K562 (cell line): ENCODE measurements at regions not wholly inside any gene's neighbourhood (a gene's known extent, or its start where the extent isn't known, plus 50 kb on each side); places are given as distances from the start of the nearest gene placed in this dataset.

ENCODE experiments used
- ATAC-seq: fragments of 200-7000 bp; cut with Tn5 transposase; 3 replicates; pipeline ENCODE4 v1.9.1; 2020; ENCODE audit warnings: moderate library complexity
- BruUV-seq: library from RNA; stranded (reverse); fragments of 400-500 nt; replicated peaks from 2 replicates; lab custom pipeline; 2021; lab: Mats Ljungman, UMichigan
- CTCF ChIA-PET: fragments of 300-600 bp; formaldehyde crosslinking; extraction: SDS; loops from one replicate; lab custom pipeline; 2021; ENCODE audit warnings: low intra/inter-chr PET ratio; lab: Yijun Ruan, JAX
- POLR2A ChIA-PET: fragments of 300-600, 350-650 bp; sonication (Branson Sonifier 250); formaldehyde crosslinking; extraction: SDS; loops from one replicate; lab custom pipeline; 2021; ENCODE audit warnings: antibody characterized with exemption, inconsistent platforms; lab: Yijun Ruan, JAX
- DNase-seq, 4 experiments: peaks; one replicate each; pipeline versions ENCODE4 v3.0.0 to v3.0.0-alpha.2; 2011 to 2018; ENCODE audit warnings: low spot score in 3 of 4, mixed read lengths in 3 of 4; ENCODE audit errors: extremely low read depth in 1 of 4
- FAIRE-seq: peaks from 2 replicates; lab custom pipeline; 2011; peaks lifted over from hg19 to GRCh38; lab: Jason Lieb, UNC
- H2AFZ ChIP-seq: 2 replicates; pipeline ENCODE4 v1.6.0; 2011; ENCODE audit warnings: low read depth, low read length, control low read depth, inconsistent platforms
- H3K27ac ChIP-seq: fragments of 200-600 bp; 3 replicates; pipeline ENCODE4 v1.8.0; 2011; ENCODE audit warnings: low read depth, mild to moderate bottlenecking, control low read depth, inconsistent platforms, low read length, moderate library complexity, mixed read lengths; ENCODE audit errors: extremely low read depth
- H3K27me3 ChIP-seq, 2 experiments: fragments of 300-600 bp in 1 of 2; 2 replicates in 1 of 2; 3 replicates in 1 of 2; pipeline versions ENCODE4 v1.6.0 to v1.8.0; 2011; ENCODE audit warnings: inconsistent platforms in 2 of 2, low read length in 2 of 2, mild to moderate bottlenecking in 1 of 2, mixed read lengths in 1 of 2, moderate library complexity in 1 of 2; ENCODE audit not compliant: control insufficient read depth in 2 of 2, insufficient read depth in 2 of 2
- H3K36me3 ChIP-seq: fragments of 300-600 bp; 3 replicates; pipeline ENCODE4 v1.8.0; 2011; ENCODE audit warnings: mild to moderate bottlenecking, low read length, inconsistent platforms; ENCODE audit not compliant: control insufficient read depth, insufficient read depth
- H3K4me1 ChIP-seq, 2 experiments: fragments of 200-600 bp in 1 of 2; replicated peaks in 1 of 2; 2 replicates in 1 of 2; 3 replicates in 1 of 2; pipeline versions ENCODE4 v1.5.1 to v1.8.0; 2011; ENCODE audit warnings: inconsistent platforms in 2 of 2, low read length in 2 of 2, mild to moderate bottlenecking in 1 of 2, mixed read lengths in 1 of 2, moderate library complexity in 1 of 2; ENCODE audit not compliant: control insufficient read depth in 2 of 2, insufficient read depth in 2 of 2
- H3K4me2 ChIP-seq: 2 replicates; pipeline ENCODE4 v1.6.1; 2011; ENCODE audit warnings: low read length, control low read depth, inconsistent platforms, mixed read lengths; ENCODE audit not compliant: insufficient read depth
- H3K4me3 ChIP-seq: fragments of 200-600 bp; sonication (generic), shearing (Covaris generic); 2 replicates; pipeline ENCODE4 v1.5.1; 2016; ENCODE audit warnings: control low read depth, inconsistent platforms
- H3K79me2 ChIP-seq: fragments of 200-600 bp; 3 replicates; pipeline ENCODE4 v1.8.0; 2011; ENCODE audit warnings: low read length, inconsistent platforms; ENCODE audit not compliant: control insufficient read depth, insufficient read depth
- H3K9ac ChIP-seq, 2 experiments: 2 replicates each; pipeline versions ENCODE4 v1.6.0 to v1.6.1; 2011; ENCODE audit warnings: low read depth in 2 of 2, low read length in 2 of 2, control low read depth in 1 of 2, inconsistent platforms in 1 of 2, mild to moderate bottlenecking in 1 of 2, mixed read lengths in 1 of 2; ENCODE audit not compliant: insufficient read depth in 1 of 2
- H3K9me1 ChIP-seq: one replicate; pipeline ENCODE4 v1.6.0; 2011; ENCODE audit warnings: inconsistent platforms, mild to moderate bottlenecking, low read length, moderate library complexity; ENCODE audit not compliant: control insufficient read depth, insufficient read depth
- H3K9me3 ChIP-seq: replicated peaks from 2 replicates; pipeline ENCODE4 v1.5.1; 2011; ENCODE audit warnings: low read depth, low read length, inconsistent platforms; ENCODE audit not compliant: control insufficient read depth, insufficient read depth
- H4K20me1 ChIP-seq: replicated peaks from 2 replicates; pipeline ENCODE4 v1.6.1; 2011; ENCODE audit warnings: low read length, inconsistent platforms, mixed read lengths; ENCODE audit not compliant: control insufficient read depth, insufficient read depth
- BCOR ChIP-seq: fragments of 450-650 bp; IDR thresholded peaks from 2 replicates; pipeline ENCODE4 v1.6.1; 2016
- ERF ChIP-seq: fragments of 450-650 bp; formaldehyde crosslinking; IDR thresholded peaks from 2 replicates; pipeline ENCODE4 v1.4.0; 2020; ENCODE audit warnings: mild to moderate bottlenecking, mixed read lengths
- HEY1 ChIP-seq: fragments of 250-450 bp; sonication (Bioruptor Pico); IDR thresholded peaks from 2 replicates; pipeline ENCODE4 v1.5.0; 2020; ENCODE audit warnings: mild to moderate bottlenecking, moderate library complexity, borderline replicate concordance
- XRCC4 ChIP-seq: IDR thresholded peaks from one replicate; pipeline ENCODE4 v1.6.1; 2011; ENCODE audit not compliant: insufficient read depth, insufficient read length; ENCODE audit errors: extremely low read depth
- ZNF274 ChIP-seq: IDR thresholded peaks from 2 replicates; pipeline ENCODE4 v1.6.1; 2011; ENCODE audit warnings: low read depth, mild to moderate bottlenecking, low read length, moderate library complexity, borderline replicate concordance
- ZNF696 ChIP-seq: fragments of 250-450 bp; sonication (Bioruptor Pico); conservative IDR thresholded peaks from 2 replicates; pipeline ENCODE4 v1.4.0; 2020; ENCODE audit warnings: mild to moderate bottlenecking, moderate library complexity
- WGBS: fragments of 100-300 bp; shearing (Covaris generic); methylation state at CpG from one replicate; pipeline ENCODE4 v1.1.6; 2016; ENCODE audit warnings: low coverage, mixed read lengths; ENCODE audit not compliant: insufficient coverage; ENCODE audit errors: missing lambda C conversion rate; 5-methylcytosine and 5-hydroxymethylcytosine counted together
- in situ Hi-C: fragments of 300-500 bp; cut with MboI; formaldehyde crosslinking; loops from 4 replicates; pipeline ENCODE4 v1.15.0; 2018; ENCODE audit warnings: inconsistent platforms, mixed read lengths
- intact Hi-C: fragments of 100-400 bp; cut with micrococcal nuclease; formaldehyde crosslinking; loops from 2 replicates; pipeline ENCODE4 v1.14.2; 2022

- H3K27ac ChIP-seq, result no peak overlapping the region
- ChIA-PET POLR2A (interaction anchor here (0.8 kb wide), 1 partner anchor 36 kb away, joined by 3 read pairs; no protein-coding TSS in a partner anchor), CTCF (no interaction called here)
- H3K27me3 ChIP-seq, result no peaks in the 10 kb centered on the region
- no peak for DNase-seq
- no peak for ATAC-seq
- no peak overlapping the region for H3K4me3 ChIP-seq
- H3K9me3 ChIP-seq, result no peaks in the 10 kb centered on the region
- intact Hi-C loops, result no loop called here
- BruUV-seq, result no TSS peak
- H3K4me1 ChIP-seq, result no peaks in the 10 kb centered on the region
- H2AFZ ChIP-seq, result no peak overlapping the region
- TF ChIP-seq ZNF696 (CRISPR knock-in tag) (no peak), HEY1 (no peak), XRCC4 (no peak), BCOR (no peak)
- FAIRE-seq, result no peak
- H3K4me2 ChIP-seq, result no peak overlapping the region
- no peak overlapping the region for H3K9ac ChIP-seq
- H3K79me2 ChIP-seq, result no peaks in the 10 kb centered on the region
- no peaks in the 10 kb centered on the region for H3K9me1 ChIP-seq
- in situ Hi-C loops, result no loop called here
- H3K36me3 ChIP-seq, result no peaks in the 10 kb centered on the region
- H4K20me1 ChIP-seq, result no peaks in the 10 kb centered on the region
Measured at GRCh38 chr4:163071308-163071707, 95.4 kb downstream of the NAF1 start.

GRCh38 chr4:163070023-163070422 lies 96.7 kb downstream of the NAF1 start:
- Histone ChIP-seq H3K27me3 (no peaks in the 10 kb centered on the region), H3K27ac (no peak overlapping the region), H3K9ac (no peak overlapping the region), H3K79me2 (no peaks in the 10 kb centered on the region), H4K20me1 (no peaks in the 10 kb centered on the region), H3K4me1 (no peaks in the 10 kb centered on the region), H3K36me3 (no peaks in the 10 kb centered on the region), H2AFZ (no peak overlapping the region), H3K9me3 (no peaks in the 10 kb centered on the region)
- no peak for DNase-seq
- no TSS peak for BruUV-seq
- WGBS, result 0% methylated on average over 2 of the region's 2 CpGs
- ChIA-PET CTCF (no interaction called here), POLR2A (no interaction called here)
- ATAC-seq, result no peak
- intact Hi-C loops, result no loop called here
- in situ Hi-C loops, result no loop called here
- FAIRE-seq, result no peak
- TF ChIP-seq ZNF274 (no peak), ERF (CRISPR knock-in tag) (no peak)
- TF ChIP-seq, all 486 proteins: peak for 0
- H3K9me1 ChIP-seq, result no peaks in the 10 kb centered on the region
- no peak overlapping the region for H3K4me3 ChIP-seq
- H3K4me2 ChIP-seq, result no peak overlapping the region
